Suprapubic skin (tissue), 3 donors: ENCODE measurements at regions not wholly inside any gene's neighbourhood (a gene's known extent, or its start where the extent isn't known, plus 50 kb on each side); places are given as distances from the start of the nearest gene placed in this dataset.

Experiments used
- CTCF ChIP-seq, 2 donors: fragments of 200-600 bp in 1 of 2; fragments of 450-650 bp in 1 of 2; sonication (generic) in 1 of 2; IDR thresholded peaks; one replicate each; pipeline ENCODE4 v1.5.1; 2016 to 2019; ENCODE audit warnings: antibody characterized with exemption in 2 of 2, mild to moderate bottlenecking in 1 of 2, moderate library complexity in 1 of 2
- EP300 ChIP-seq: sonication (generic); formaldehyde crosslinking; IDR thresholded peaks from one replicate; pipeline ENCODE4 v1.6.1; 2017; ENCODE audit warnings: antibody characterized with exemption

GRCh38 chr6:5909721-5910120 is 97.0 kb downstream of the NRN1 start:
- TF ChIP-seq EP300: no peak
- TF ChIP-seq CTCF (IDR thresholded peaks at IDR 0.05): no peak
